ENCODE measurements at regions not wholly inside any gene's neighbourhood (a gene's known extent, or its start where the extent isn't known, plus 50 kb on each side); places are given as distances from the start of the nearest gene placed in this dataset.

DNA sequence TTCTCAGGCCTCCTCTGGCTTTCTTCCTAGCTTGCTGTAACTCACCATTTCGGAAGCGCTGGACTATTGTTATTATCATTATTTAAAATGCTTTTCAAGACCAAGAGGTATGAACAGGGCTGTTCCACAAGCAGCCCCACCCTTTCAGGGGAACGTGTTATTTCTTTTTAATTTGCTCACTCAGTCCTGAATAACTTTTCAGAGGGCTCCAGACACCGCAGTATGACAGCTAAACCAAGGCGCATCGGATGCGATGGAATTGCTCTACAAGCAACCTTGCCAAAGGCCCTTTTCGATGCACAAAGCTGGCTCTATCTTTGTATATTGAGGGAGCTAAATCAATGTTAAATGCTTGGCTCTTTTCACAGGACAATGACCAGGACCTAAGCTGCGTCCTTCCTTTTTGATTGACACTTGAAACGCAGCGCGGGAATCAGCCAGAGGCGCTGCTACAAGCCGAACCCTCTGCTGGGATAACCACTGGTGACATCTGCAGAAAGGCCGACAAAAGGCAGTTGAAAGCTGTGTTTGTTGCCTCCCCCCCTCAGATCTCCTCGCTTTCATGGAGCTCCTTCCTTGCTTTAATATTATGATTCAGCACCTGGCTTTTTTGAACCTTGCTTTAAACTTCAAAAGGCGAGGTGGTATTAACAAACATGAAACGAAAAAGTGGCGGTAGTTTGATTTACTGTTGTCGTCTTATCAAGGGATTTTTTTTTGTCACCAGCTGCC is 204.7 kb upstream of the PROX1 start:
- ATAC-seq (ENCODE audit: low read depth), result no peak
- intact Hi-C loops (cut with micrococcal nuclease) (no loop called here), dilution Hi-C loops (cut with HindIII; ENCODE audit: low sequenced_read_pairs, unreplicated experiment) (no loop called here), in situ Hi-C loops (cut with MboI; ENCODE audit: low sequenced_read_pairs) (no loop called here)
- CTCF ChIA-PET, result no interaction called here
- Histone ChIP-seq H3K27me3 (ENCODE audit: control insufficient read depth, insufficient read depth, low read length) (no peaks in the 10 kb centered on the region), H3K23ac (ENCODE audit: low read depth, low read length) (no peak overlapping the region), H2AK9ac (replicated peaks; ENCODE audit: low read depth, low read length, poor library complexity) (no peak overlapping the region), H3K4me2 (ENCODE audit: low read depth, low read length) (no peak overlapping the region), H3K9me1 (ENCODE audit: insufficient read depth, low read length) (no peaks in the 10 kb centered on the region), H3K4me3 (ENCODE audit: insufficient read depth, low read depth, low read length) (no peak overlapping the region), H2AK5ac (ENCODE audit: low read depth, low read length) (no peak overlapping the region), H4K5ac (ENCODE audit: low read depth, low read length) (no peak overlapping the region), H4K20me1 (ENCODE audit: insufficient read depth, low read length) (no peaks in the 10 kb centered on the region), H3K18ac (ENCODE audit: low read depth, low read length) (no peak overlapping the region), H4K91ac (ENCODE audit: insufficient read depth, low read depth, low read length) (no peak overlapping the region), H3K14ac (replicated peaks; ENCODE audit: low read depth, low read length) (no peak overlapping the region), H3K9ac (ENCODE audit: low read depth, low read length) (no peak overlapping the region), H2BK20ac (ENCODE audit: low read depth, low read length) (no peak overlapping the region), H3K9me3 (ENCODE audit: control insufficient read depth, insufficient read depth, low read length) (peaks cover 3% of the 10 kb centered on the region; the same call in 1 of the 2 replicates), H2BK120ac (ENCODE audit: low read depth, low read length) (no peak overlapping the region), H2AFZ (replicated peaks; ENCODE audit: low read length, poor library complexity) (no peak overlapping the region), H3K36me3 (ENCODE audit: control insufficient read depth, insufficient read depth, low read length) (no peaks in the 10 kb centered on the region), H2BK5ac (ENCODE audit: low read depth, low read length, poor library complexity, severe bottlenecking) (no peak overlapping the region), H3K56ac (ENCODE audit: extremely low read depth, insufficient read depth, low read length) (no peak overlapping the region), H2BK15ac (ENCODE audit: low read depth, low read length) (no peak overlapping the region), H4K8ac (ENCODE audit: low read depth in 2 of 2, low read length in 2 of 2) (no peak overlapping the region), H3K27ac (ENCODE audit: insufficient read depth, low read length) (no peak overlapping the region), H3K79me1 (ENCODE audit: low read depth in 1 of 2, low read length in 2 of 2) (no peaks in the 10 kb centered on the region), H3K4me1 (ENCODE audit: control insufficient read depth, insufficient read depth, low read length) (no peaks in the 10 kb centered on the region), H3K4ac (ENCODE audit: low read depth, low read length) (no peak overlapping the region)
- no peak for DNase-seq
- 74% methylated on average over 6 of the region's 20 CpGs; no CpG with 5 or more reads in 1 of the 2 experiments for WGBS, 2 experiments (ENCODE audit: extremely low coverage in 2 of 2, insufficient read length in 1 of 2)
- TF ChIP-seq CHD1 (IDR thresholded peaks at IDR 0.05; ENCODE audit: low read depth, low read length), result no peak
- no peak for TF ChIP-seq ELK1 (IDR thresholded peaks at IDR 0.05; ENCODE audit: borderline replicate concordance, low read depth, low read length)
- TF ChIP-seq FOS (IDR thresholded peaks at IDR 0.05; ENCODE audit: low read depth, low read length), result no peak
- TF ChIP-seq SMC3 (IDR thresholded peaks at IDR 0.05; ENCODE audit: low read depth, low read length), result no peak
- no peak for TF ChIP-seq BHLHE40 (IDR thresholded peaks at IDR 0.05; ENCODE audit: low read depth, low read length)
- TF ChIP-seq NFE2L2 (IDR thresholded peaks at IDR 0.05; ENCODE audit: low read depth, low read length), result no peak
- no peak for TF ChIP-seq RCOR1 (IDR thresholded peaks at IDR 0.05; ENCODE audit: insufficient replicate concordance, low read length)
- no peak for TF ChIP-seq POLR2A (IDR thresholded peaks at IDR 0.05; ENCODE audit: low read depth, low read length)
- TF ChIP-seq CTCF (conservative IDR thresholded peaks at IDR 0.05; ENCODE audit: low read depth, low read length), result no peak
- no peak for TF ChIP-seq RFX5 (IDR thresholded peaks at IDR 0.05; ENCODE audit: low read depth, low read length)
- TF ChIP-seq MAFK (IDR thresholded peaks at IDR 0.05; ENCODE audit: low read depth, low read length), result no peak
- no peak for TF ChIP-seq MXI1 (IDR thresholded peaks at IDR 0.05; ENCODE audit: borderline replicate concordance, low read depth, low read length)
- no peak for TF ChIP-seq USF2 (IDR thresholded peaks at IDR 0.05; ENCODE audit: low read depth, low read length)
- no peak for TF ChIP-seq RAD21 (IDR thresholded peaks at IDR 0.05; ENCODE audit: low read length)
- no peak for TF ChIP-seq MAZ (IDR thresholded peaks at IDR 0.05; ENCODE audit: borderline replicate concordance, low read depth, low read length)
- no peak for TF ChIP-seq CEBPB (IDR thresholded peaks at IDR 0.05; ENCODE audit: low read depth, low read length)
- no TSS peak for BruUV-seq (replicated peaks)
- POLR2A ChIA-PET (ENCODE audit: unreplicated experiment), result no interaction called here

Data from IMR-90 (cell line).